Activated CD4-positive, alpha-beta T cell treated with anti-CD3 and anti-CD28 coated beads, Interleukin-2, amount 50 U/mL, for 16 hours (primary cell): ENCODE measurements at regions not wholly inside any gene's neighbourhood (a gene's known extent, or its start where the extent isn't known, plus 50 kb on each side); places are given as distances from the start of the nearest gene placed in this dataset.
"Not testable (repeated sequence)": the region's sequence is repeated elsewhere in the genome, so short reads cannot be mapped to it uniquely, and the experiment has no call there.

Source experiments
- DNase-seq: peaks from one replicate; pipeline ENCODE4 v3.0.0-alpha.2; 2020

DNA sequence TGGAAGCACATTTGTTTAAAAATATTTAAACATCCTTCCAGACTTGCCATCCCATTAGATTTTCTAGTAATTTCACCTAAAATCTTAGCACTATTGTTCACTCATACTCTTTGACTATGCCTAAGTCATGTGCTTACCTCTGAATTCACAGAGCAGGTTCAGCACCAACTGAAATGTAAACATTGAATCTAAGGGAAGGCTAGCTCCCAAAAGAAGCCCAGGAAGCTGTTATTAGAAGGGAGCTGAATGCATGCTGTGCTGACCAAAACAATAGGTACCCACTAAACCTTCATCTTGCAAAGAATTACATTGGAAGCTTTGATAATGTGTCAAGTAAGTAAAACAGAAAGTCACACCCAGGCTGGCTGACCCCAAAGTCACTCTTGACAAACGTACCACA lies 571.3 kb downstream of the GABRG2 start:
- no peak for DNase-seq

- DNase-seq, result peak; percentile 14
These were observed 573.7 kb downstream of the GABRG2 start for GRCh38 chr5:162641142-162641813.

GRCh38 chr5:162654661-162655405 lies 587.3 kb downstream of the GABRG2 start:
- DNase-seq, result peak; percentile 13

DNA sequence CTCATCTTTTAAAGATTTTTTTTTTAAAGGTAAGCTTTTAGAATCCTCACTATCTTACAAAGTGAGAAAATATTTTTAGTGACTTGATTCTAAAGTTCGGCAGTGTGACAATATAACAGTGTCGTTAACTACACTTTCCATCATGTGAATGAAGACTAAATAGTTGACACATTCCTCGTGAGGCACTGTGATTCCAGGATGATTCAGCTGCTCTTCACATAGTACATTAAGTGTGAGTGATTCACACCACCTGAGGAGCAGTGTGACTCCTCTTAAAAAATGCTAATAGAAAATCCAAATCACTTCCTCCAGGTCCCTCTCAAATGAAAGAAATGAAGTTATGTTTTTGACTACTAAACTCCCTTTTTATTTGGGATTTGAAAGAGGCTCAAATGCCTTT lies 589.5 kb downstream of the GABRG2 start:
- no peak for DNase-seq

DNA sequence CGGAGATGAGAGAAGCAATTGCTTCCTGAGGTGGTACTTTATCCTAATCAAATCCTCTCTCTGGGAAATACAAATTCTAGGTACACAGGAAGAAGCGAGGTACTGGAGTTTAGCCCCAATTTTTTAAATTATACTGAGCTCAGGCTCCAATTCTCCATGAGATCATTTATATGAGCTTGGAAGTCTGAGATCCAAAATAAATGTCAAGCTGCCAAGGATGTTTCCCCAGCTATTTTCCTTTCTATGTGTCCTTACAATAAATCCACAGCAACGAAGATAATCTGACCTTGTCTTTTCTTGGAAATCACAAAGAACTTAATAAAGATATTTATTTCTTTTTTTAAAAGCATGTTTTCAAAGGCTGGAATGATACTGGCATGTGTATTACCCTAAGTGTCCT lies 597.3 kb downstream of the GABRG2 start:
- no peak for DNase-seq

DNA sequence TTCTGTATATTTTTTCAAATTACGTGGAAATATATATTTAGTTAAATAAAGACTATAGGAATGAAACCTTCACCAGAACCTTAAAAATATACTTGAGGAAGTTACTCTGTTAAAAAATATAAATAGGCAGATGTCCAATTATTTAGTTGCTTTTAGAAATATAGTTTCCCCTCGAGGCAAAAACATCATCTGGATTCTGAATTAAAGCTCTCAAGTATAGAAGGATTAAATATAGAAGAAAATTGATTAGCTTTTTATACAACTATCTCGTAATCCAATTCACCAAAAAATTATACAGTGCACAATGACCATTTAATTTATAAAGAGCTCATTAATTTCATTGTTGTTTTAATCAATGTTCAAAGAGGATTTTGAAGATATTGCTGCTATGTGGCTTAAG lies 601.4 kb downstream of the GABRG2 start:
- no peak for DNase-seq

- DNase-seq, result no peak
These were observed 604.5 kb downstream of the GABRG2 start for GRCh38 chr5:162672061-162672460.

DNA sequence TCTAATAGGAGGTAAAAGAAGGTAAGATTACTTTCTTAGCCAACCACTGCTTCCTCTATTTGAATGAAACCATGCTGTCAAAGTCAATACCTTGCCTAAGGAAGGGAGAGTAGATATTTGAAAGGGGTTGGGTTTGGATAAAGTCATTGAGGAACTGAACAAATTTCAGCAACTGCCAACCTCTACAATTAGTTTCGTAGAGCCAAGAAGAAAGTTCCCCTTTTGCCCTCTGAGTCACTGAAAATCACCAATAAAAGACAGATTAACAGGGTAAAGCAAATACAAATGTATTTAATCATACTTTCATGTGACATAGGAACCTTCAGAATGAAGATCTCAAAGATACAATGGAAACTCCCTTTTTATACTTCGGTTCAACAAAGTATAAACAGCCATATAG lies 615.7 kb downstream of the GABRG2 start:
- DNase-seq, result no peak

DNA sequence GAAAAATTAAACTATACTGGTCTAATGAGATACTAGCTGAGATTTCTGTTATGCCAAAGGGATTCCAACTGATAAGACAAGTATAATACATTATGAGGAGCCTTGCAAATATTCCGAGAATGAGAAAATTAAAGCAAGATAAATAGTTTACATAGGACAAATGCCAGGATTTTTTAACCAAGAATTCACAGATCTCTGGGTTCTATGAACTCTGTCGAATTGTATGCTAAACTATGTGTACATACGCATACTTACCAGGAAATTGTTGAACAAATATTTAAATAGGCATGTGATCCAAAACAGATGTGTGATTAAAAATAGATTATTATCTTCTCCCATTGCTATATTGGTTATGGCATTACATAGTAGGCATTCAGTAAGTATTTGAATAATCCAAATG lies 616.6 kb downstream of the GABRG2 start:
- no peak for DNase-seq

- DNase-seq, result no peak
These were observed 617.7 kb downstream of the GABRG2 start for GRCh38 chr5:162685302-162685701.

- DNase-seq, result not testable (repeated sequence)
These were observed 628.7 kb downstream of the GABRG2 start for GRCh38 chr5:162696272-162696671.

- DNase-seq, result no peak
These were observed 631.8 kb downstream of the GABRG2 start for GRCh38 chr5:162699361-162699760.

- no peak for DNase-seq
These were observed 636.3 kb downstream of the GABRG2 start for GRCh38 chr5:162703914-162704313.

DNA sequence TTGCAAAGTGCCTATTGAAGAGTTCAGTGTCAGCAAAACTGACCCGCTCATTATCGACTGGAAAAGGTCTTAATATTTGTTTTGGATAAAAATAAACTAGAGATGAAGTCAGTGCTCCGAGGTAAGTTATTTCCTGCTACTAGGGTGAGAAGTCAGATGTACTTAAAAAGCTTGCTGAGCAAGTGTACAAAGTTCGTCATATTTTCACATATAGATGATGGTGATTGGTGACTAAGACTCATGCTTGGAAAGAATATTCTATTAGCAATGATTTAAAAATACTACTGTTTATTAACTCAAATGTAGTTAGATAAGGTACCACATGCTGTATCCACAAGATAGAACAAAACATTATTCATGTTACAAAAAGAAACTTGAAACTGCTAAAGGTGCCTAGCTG lies 643.7 kb downstream of the GABRG2 start:
- no peak for DNase-seq

GRCh38 chr5:162719720-162720119 lies 652.1 kb downstream of the GABRG2 start:
- DNase-seq, result no peak

DNA sequence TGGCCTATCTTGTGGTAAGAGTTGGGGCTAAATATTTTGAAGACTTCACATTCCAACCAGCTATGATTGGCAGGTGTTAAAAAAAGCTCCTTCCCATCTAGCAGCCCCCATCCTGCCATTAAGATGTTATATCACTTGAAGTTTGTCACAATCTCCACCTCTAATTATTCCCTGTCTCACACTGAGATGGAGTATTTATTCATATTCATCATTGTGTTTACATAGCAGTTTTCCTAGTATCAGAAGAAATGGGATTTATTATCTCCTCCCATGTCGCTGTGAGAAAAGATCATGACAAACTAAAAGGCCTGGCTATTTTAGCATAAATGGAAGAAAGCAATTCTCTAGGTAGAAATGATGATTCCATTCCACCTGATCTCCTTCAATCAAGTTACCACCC lies 653.6 kb downstream of the GABRG2 start:
- no peak for DNase-seq

GRCh38 chr5:162752612-162753011 lies 684.8 kb upstream of the CCNG1 start:
- DNase-seq, result no peak

DNA sequence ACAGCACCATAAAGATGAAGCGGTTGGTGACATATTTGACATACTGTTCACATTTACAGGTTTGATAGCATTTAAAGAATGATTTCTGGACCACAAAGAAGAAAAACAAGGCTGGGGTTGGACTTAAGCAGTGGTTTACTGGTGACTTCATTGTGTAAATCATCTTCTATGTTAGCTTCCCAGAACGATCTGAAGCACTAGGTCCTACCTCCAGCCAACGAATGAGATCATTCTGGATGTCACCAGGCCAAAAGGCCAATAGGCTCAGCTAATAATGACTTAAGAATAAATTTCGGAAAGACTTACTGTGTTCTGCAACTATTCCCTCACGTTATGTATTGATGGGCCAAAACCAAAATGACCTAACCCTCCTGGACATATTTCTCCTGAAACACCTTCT lies 675.3 kb upstream of the CCNG1 start:
- DNase-seq, result no peak

- no peak for DNase-seq
These were observed 668.4 kb upstream of the CCNG1 start for GRCh38 chr5:162769019-162769418.

- DNase-seq, result no peak
These were observed 651.7 kb upstream of the CCNG1 start for GRCh38 chr5:162785673-162786072.

- DNase-seq, result no peak
These were observed 651.2 kb upstream of the CCNG1 start for GRCh38 chr5:162786234-162786633.

DNA sequence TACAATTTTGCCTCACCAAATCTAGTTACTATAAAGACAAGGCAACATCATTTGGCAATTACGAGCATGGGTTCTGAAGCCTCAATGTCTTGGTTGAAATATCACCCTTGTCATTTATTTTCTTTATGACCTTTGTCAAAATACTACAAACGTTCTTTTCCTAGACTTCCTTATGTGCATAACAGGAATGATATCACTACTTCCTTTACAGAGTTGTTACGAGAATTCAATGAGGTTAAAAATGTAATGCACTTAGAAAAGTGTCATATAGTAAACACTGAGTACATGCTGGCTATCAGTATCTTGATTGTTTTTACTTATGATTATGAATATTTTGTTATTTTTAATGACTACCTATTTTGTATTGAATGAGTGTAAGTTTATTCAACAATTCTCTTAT lies 640.9 kb upstream of the CCNG1 start:
- no peak for DNase-seq

DNA sequence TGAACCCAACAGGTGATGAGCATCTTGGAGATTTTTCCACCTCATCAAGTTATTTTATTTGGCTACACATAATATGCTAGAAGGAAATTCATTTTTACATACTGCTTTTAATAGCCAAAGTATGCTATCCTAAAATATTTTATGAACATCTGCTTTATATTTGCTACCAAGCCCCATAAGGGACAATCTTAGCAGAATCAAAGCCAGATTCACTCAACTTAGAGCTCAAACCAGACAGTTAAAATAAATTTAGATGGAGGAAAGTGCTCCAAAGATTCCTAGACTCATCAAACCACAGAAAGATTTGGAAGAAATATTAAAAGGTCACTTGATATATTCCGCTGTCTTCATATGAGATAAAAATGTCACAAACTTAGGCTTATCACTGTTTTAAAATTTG lies 637.1 kb upstream of the CCNG1 start:
- no peak for DNase-seq

- no peak for DNase-seq
These were observed 636.2 kb upstream of the CCNG1 start for GRCh38 chr5:162801235-162801634.

GRCh38 chr5:162806195-162806594 lies 631.2 kb upstream of the CCNG1 start:
- DNase-seq, result no peak
